Uterus (tissue), 2 donors: ENCODE measurements at regions not wholly inside any gene's neighbourhood (a gene's known extent, or its start where the extent isn't known, plus 50 kb on each side); places are given as distances from the start of the nearest gene placed in this dataset.

Experiments
- CTCF ChIP-seq, 4 experiments: fragments of 200-600 bp in 2 of 4; fragments of 450-650 bp in 2 of 4; sonication (generic) in 2 of 4; IDR thresholded peaks; one replicate each; pipeline ENCODE4 v1.5.1; 2016 to 2019; ENCODE audit warnings: antibody characterized with exemption in 4 of 4, mild to moderate bottlenecking in 2 of 4, moderate library complexity in 1 of 4
- POLR2A ChIP-seq, 2 donors: fragments of 450-650 bp; IDR thresholded peaks; one replicate each; pipeline ENCODE4 v1.6.1; 2016; ENCODE audit warnings: antibody characterized with exemption in 2 of 2, mild to moderate bottlenecking in 1 of 2, moderate library complexity in 1 of 2

- no peak for TF ChIP-seq POLR2A (IDR thresholded peaks at IDR 0.05)
- TF ChIP-seq CTCF (IDR thresholded peaks at IDR 0.05), result no peak
Measured at GRCh38 chr22:48884324-48884723, 943.3 kb downstream of the BRD1 start.
